HCT116 (cell line): ENCODE measurements at regions not wholly inside any gene's neighbourhood (a gene's known extent, or its start where the extent isn't known, plus 50 kb on each side); places are given as distances from the start of the nearest gene placed in this dataset.

Experiments used
- ATAC-seq: fragments of 200-7000 bp; cut with Tn5 transposase; 2 replicates; pipeline ENCODE4 v1.9.1; 2020; ENCODE audit warnings: mild to moderate bottlenecking, moderate library complexity
- BruUV-seq: library from RNA; stranded (reverse); fragments of 400-500 nt; replicated peaks from 2 replicates; lab custom pipeline; 2021; lab: Mats Ljungman, UMichigan
- CTCF ChIA-PET: fragments of 300-600 bp; sonication (Branson Sonifier 250); formaldehyde crosslinking; loops from one replicate; lab custom pipeline; 2021; ENCODE audit warnings: antibody characterized with exemption; lab: Charles Lee
- POLR2A ChIA-PET: fragments of 300-600, 350-600 bp; sonication (Branson Sonifier 250); formaldehyde crosslinking; loops from one replicate; lab custom pipeline; 2021; ENCODE audit warnings: antibody characterized with exemption; lab: Charles Lee
- RAD21 ChIA-PET, 2 experiments: fragments of 300-600 bp; sonication (Branson Sonifier 250); formaldehyde crosslinking; loops; one replicate each; lab custom pipeline; 2023; ENCODE audit warnings: low total read pairs in 2 of 2; ENCODE audit not compliant: uncharacterized antibody in 2 of 2, unreplicated experiment in 2 of 2, low non-redundant PET in 1 of 2; lab: Charles Lee
- DNase-seq: peaks from one replicate; pipeline ENCODE4 v3.0.0-alpha.2; 2010; ENCODE audit warnings: low read depth, low spot score
- H2AFZ ChIP-seq: fragments of 200-600 bp; shearing (Covaris generic), sonication (generic); 2 replicates; pipeline ENCODE4 v1.6.1; 2017; ENCODE audit warnings: low read depth, mixed run types, mixed read lengths, antibody characterized with exemption, low read length; ENCODE audit not compliant: poor library complexity, severe bottlenecking
- H3K27ac ChIP-seq: 2 replicates; pipeline ENCODE4 v1.5.1; 2012; ENCODE audit warnings: low read depth, low read length
- H3K27me3 ChIP-seq: fragments of 200-600 bp; sonication (generic); 2 replicates; pipeline ENCODE4 v1.6.1; 2016; ENCODE audit warnings: mixed run types, low read length, mixed read lengths; ENCODE audit not compliant: insufficient read depth
- H3K36me3 ChIP-seq, 2 experiments: fragments of 200-500 bp in 1 of 2; fragments of 200-600 bp in 1 of 2; sonication (Bioruptor generic) in 1 of 2; sonication (generic) in 1 of 2; 2 replicates each; pipeline versions ENCODE4 v1.5.1 to v1.6.1; 2014 to 2016; ENCODE audit warnings: low read length in 2 of 2, inconsistent platforms in 1 of 2, mixed read lengths in 1 of 2, mixed run types in 1 of 2; ENCODE audit not compliant: insufficient read depth in 2 of 2, control insufficient read depth in 1 of 2
- H3K4me1 ChIP-seq, 2 experiments: fragments of 200-600 bp in 1 of 2; sonication (generic) in 1 of 2; 2 replicates each; pipeline versions ENCODE4 v1.5.1 to v1.6.1; 2012 to 2017; ENCODE audit warnings: low read length in 2 of 2, inconsistent platforms in 1 of 2, mild to moderate bottlenecking in 1 of 2, mixed read lengths in 1 of 2, mixed run types in 1 of 2, moderate library complexity in 1 of 2; ENCODE audit not compliant: insufficient read depth in 2 of 2, control insufficient read depth in 1 of 2
- H3K4me2 ChIP-seq: fragments of 200-600 bp; sonication (generic); 2 replicates; pipeline ENCODE4 v1.6.1; 2017; ENCODE audit warnings: mixed run types, low read length, mixed read lengths
- H3K4me3 ChIP-seq, 2 experiments: fragments of 200-600 bp in 1 of 2; sonication (generic) in 1 of 2; replicated peaks in 1 of 2; 2 replicates each; pipeline ENCODE4 v1.5.1; 2011 to 2016; ENCODE audit warnings: low read length in 2 of 2, control low read depth in 1 of 2, low read depth in 1 of 2, mild to moderate bottlenecking in 1 of 2, mixed read lengths in 1 of 2, mixed run types in 1 of 2
- H3K79me2 ChIP-seq: fragments of 200-600 bp; sonication (generic); 2 replicates; pipeline ENCODE4 v1.6.1; 2017; ENCODE audit warnings: mild to moderate bottlenecking, mixed run types, low read length, moderate library complexity, mixed read lengths; ENCODE audit not compliant: insufficient read depth
- H3K9ac ChIP-seq: fragments of 200-600 bp; sonication (generic); 2 replicates; pipeline ENCODE4 v1.6.1; 2016; ENCODE audit warnings: low read length, mixed read lengths
- H3K9me2 ChIP-seq: fragments of 200-600 bp; sonication (generic), shearing (Covaris generic); 2 replicates; pipeline ENCODE4 v1.6.1; 2017; ENCODE audit warnings: mixed run types, mild to moderate bottlenecking, moderate library complexity; ENCODE audit not compliant: insufficient read depth
- H3K9me3 ChIP-seq, 2 experiments: fragments of 200-500 bp in 1 of 2; fragments of 200-600 bp in 1 of 2; sonication (Bioruptor generic) in 1 of 2; sonication (generic) in 1 of 2; 2 replicates each; pipeline ENCODE4 v1.6.1; 2014 to 2017; ENCODE audit warnings: low read length in 2 of 2, mixed read lengths in 2 of 2, inconsistent platforms in 1 of 2, low read depth in 1 of 2, mild to moderate bottlenecking in 1 of 2, mixed run types in 1 of 2, moderate library complexity in 1 of 2; ENCODE audit not compliant: control insufficient read depth in 1 of 2, insufficient read depth in 1 of 2
- H4K20me1 ChIP-seq: fragments of 200-600 bp; sonication (generic), shearing (Covaris generic); 2 replicates; pipeline ENCODE4 v1.6.1; 2017; ENCODE audit warnings: mixed run types, mild to moderate bottlenecking, moderate library complexity; ENCODE audit not compliant: insufficient read depth
- ATF3 ChIP-seq: IDR thresholded peaks from 2 replicates; pipeline ENCODE4 v1.6.1; 2012
- EGR1 ChIP-seq: IDR thresholded peaks from 2 replicates; pipeline ENCODE4 v1.6.1; 2012; ENCODE audit warnings: low read depth
- ELF1 ChIP-seq: IDR thresholded peaks from 2 replicates; pipeline ENCODE4 v1.6.1; 2012; ENCODE audit warnings: low read depth, borderline replicate concordance
- EZH2 ChIP-seq: fragments of 200-600 bp; sonication (generic); IDR thresholded peaks from 2 replicates; pipeline ENCODE4 v1.6.1; 2017; ENCODE audit warnings: antibody characterized with exemption, mixed run types
- FOSL1 ChIP-seq: IDR thresholded peaks from 2 replicates; pipeline ENCODE4 v1.6.1; 2012; ENCODE audit warnings: low read depth
- POLR2AphosphoS5 ChIP-seq: IDR thresholded peaks from 2 replicates; pipeline ENCODE4 v1.6.1; 2011; ENCODE audit warnings: mild to moderate bottlenecking, low read depth, low read length, moderate library complexity
- REST ChIP-seq: IDR thresholded peaks from 2 replicates; pipeline ENCODE4 v1.6.1; 2012; ENCODE audit warnings: low read depth
- TCF7L2 ChIP-seq: IDR thresholded peaks from 2 replicates; pipeline ENCODE4 v1.7.0; 2011; ENCODE audit warnings: borderline replicate concordance, inconsistent platforms; ENCODE audit not compliant: insufficient read depth, insufficient read length; ENCODE audit errors: extremely low read depth
- ZFX ChIP-seq: fragments of 450-650 bp; IDR thresholded peaks from 2 replicates; pipeline ENCODE4 v1.6.1; 2017
- intact Hi-C: fragments of 100-400 bp; cut with micrococcal nuclease; formaldehyde crosslinking; loops from 2 replicates; pipeline ENCODE4 v1.10.0; 2022

- TF ChIP-seq POLR2AphosphoS5 (no peak), FOSL1 (no peak), TCF7L2 (no peak)
- TF ChIP-seq, all 23 proteins: peak for 0
Observed at GRCh38 chr5:164608507-164608906, 1103.1 kb downstream of the MAT2B start (continued).

GRCh38 chr5:164610374-164610773 lies 1105.0 kb downstream of the MAT2B start:
- ChIA-PET CTCF (no interaction called here), POLR2A (no interaction called here), RAD21 (no interaction called here)
- Histone ChIP-seq H3K9ac (no peak overlapping the region), H3K9me3 (peaks cover 0 to 4% of the 10 kb centered on the region in 2 experiments; a peak in 1 of 4 replicates), H4K20me1 (no peaks in the 10 kb centered on the region), H3K36me3 (no peaks in the 10 kb centered on the region), H3K4me2 (no peak overlapping the region), H3K79me2 (no peaks in the 10 kb centered on the region), H3K27ac (no peak overlapping the region), H3K27me3 (no peaks in the 10 kb centered on the region), H2AFZ (no peak overlapping the region), H3K9me2 (no peaks in the 10 kb centered on the region), H3K4me3 (no peak overlapping the region), H3K4me1 (no peaks in the 10 kb centered on the region)
- BruUV-seq, result no TSS peak
- ATAC-seq (no peak), DNase-seq (no peak)
- intact Hi-C loops, result no loop called here
- TF ChIP-seq EZH2, result no peak
- no peak for TF ChIP-seq FOSL1
- no peak for TF ChIP-seq REST
- TF ChIP-seq ATF3, result no peak
- no peak for TF ChIP-seq ZFX
- TF ChIP-seq ELF1, result no peak
- TF ChIP-seq EGR1, result no peak
